SK-N-SH treated with all-trans-retinoic acid at 6 μM for 48 hours (cell line): ENCODE measurements at regions not wholly inside any gene's neighbourhood (a gene's known extent, or its start where the extent isn't known, plus 50 kb on each side); places are given as distances from the start of the nearest gene placed in this dataset.

ENCODE experiments used
- BACH2 ChIP-seq: fragments of 250-450 bp; sonication (Bioruptor Pico); IDR thresholded peaks from 2 replicates; pipeline ENCODE4 v1.9.0; 2021; ENCODE audit warnings: mild to moderate bottlenecking, borderline replicate concordance
- ISL1 ChIP-seq: fragments of 250-450 bp; sonication (Bioruptor Pico); IDR thresholded peaks from 2 replicates; pipeline ENCODE4 v2.1.2; 2022; ENCODE audit warnings: mild to moderate bottlenecking, moderate library complexity
- OSR1 ChIP-seq: fragments of 250-450 bp; sonication (Bioruptor Pico); IDR thresholded peaks from 2 replicates; pipeline ENCODE4 v1.8.0; 2022; ENCODE audit warnings: moderate library complexity, mild to moderate bottlenecking, inconsistent platforms
- RARB ChIP-seq: fragments of 250-450 bp; sonication (Bioruptor Pico); IDR thresholded peaks from 2 replicates; pipeline ENCODE4 v1.8.0; 2021; ENCODE audit warnings: mild to moderate bottlenecking, moderate library complexity
- SNAI2 ChIP-seq: fragments of 250-450 bp; sonication (Bioruptor Pico); IDR thresholded peaks from 2 replicates; pipeline ENCODE4 v1.5.0; 2020; ENCODE audit warnings: mild to moderate bottlenecking, moderate library complexity
- ZFP3 ChIP-seq: fragments of 250-450 bp; sonication (Bioruptor Pico); IDR thresholded peaks from 2 replicates; pipeline ENCODE4 v1.5.0; 2020; ENCODE audit warnings: mild to moderate bottlenecking, moderate library complexity
- ZNF70 ChIP-seq: fragments of 450-650 bp; formaldehyde crosslinking; IDR thresholded peaks from 2 replicates; pipeline ENCODE4 v1.5.0; 2020; ENCODE audit warnings: mild to moderate bottlenecking, moderate library complexity

- no peak for TF ChIP-seq ZNF70 (CRISPR knock-in tag)
- no peak for TF ChIP-seq ISL1
- TF ChIP-seq OSR1 = no peak
- TF ChIP-seq RARB (CRISPR knock-in tag) = no peak
- no peak for TF ChIP-seq ZFP3
- TF ChIP-seq SNAI2 (CRISPR knock-in tag) = no peak
- TF ChIP-seq BACH2 (CRISPR knock-in tag) = no peak
Measured at GRCh38 chr14:101365329-101366158, 195.8 kb upstream of the DIO3 start.
